ENCODE measurements at regions not wholly inside any gene's neighbourhood (a gene's known extent, or its start where the extent isn't known, plus 50 kb on each side); places are given as distances from the start of the nearest gene placed in this dataset.

- intact Hi-C loops (cut with DNase I) = loop anchor here in 1 of 2 donors (5.0 kb wide), 1 partner anchor 132 kb away; the partner anchor contains the start of gene ADRA2A
- no peak for TF ChIP-seq CTCF (IDR thresholded peaks at IDR 0.05)
- Histone ChIP-seq H3K27ac (no peak overlapping the region), H3K36me3 (ENCODE audit: insufficient read depth in 1 of 2, low read depth in 1 of 2) (no peaks in the 10 kb centered on the region), H3K9me3 (no peaks in the 10 kb centered on the region), H3K4me3 (no peak overlapping the region), H3K27me3 (ENCODE audit: insufficient read depth in 3 of 3, low read length in 2 of 3) (peaks cover 0 to 5% (median 0%) of the 10 kb centered on the region in 3 donors), H3K4me1 (no peaks in the 10 kb centered on the region)
- DNase-seq (no peak), ATAC-seq (no peak)
- WGBS, 3 donors = 30 to 56% (median 43%) methylated on average over 5 of the region's 5 CpGs
Measured at GRCh38 chr10:111209692-111210091, 132.9 kb downstream of the ADRA2A start.

- intact Hi-C loops (cut with DNase I) = no loop called here
- Histone ChIP-seq H3K27me3 (ENCODE audit: insufficient read depth in 3 of 3, low read length in 2 of 3) (peaks cover 0 to 5% (median 0%) of the 10 kb centered on the region in 3 donors), H3K27ac (no peak overlapping the region), H3K36me3 (ENCODE audit: insufficient read depth in 1 of 2, low read depth in 1 of 2) (no peaks in the 10 kb centered on the region), H3K9me3 (no peaks in the 10 kb centered on the region), H3K4me1 (no peaks in the 10 kb centered on the region), H3K4me3 (no peak overlapping the region)
- no peak for ATAC-seq
- WGBS, 3 donors = 83 to 87% (median 87%) methylated on average over 3 of the region's 3 CpGs
- no peak for DNase-seq
- TF ChIP-seq CTCF (IDR thresholded peaks at IDR 0.05) = no peak
Measured at GRCh38 chr10:111211241-111211640, 134.4 kb downstream of the ADRA2A start.

GRCh38 chr10:111211706-111212105 is 134.9 kb downstream of the ADRA2A start:
- Histone ChIP-seq H3K36me3 (ENCODE audit: insufficient read depth in 1 of 2, low read depth in 1 of 2) (no peaks in the 10 kb centered on the region), H3K4me3 (no peak overlapping the region), H3K27me3 (ENCODE audit: insufficient read depth in 3 of 3, low read length in 2 of 3) (peaks cover 0 to 5% (median 0%) of the 10 kb centered on the region in 3 donors), H3K9me3 (no peaks in the 10 kb centered on the region), H3K4me1 (no peaks in the 10 kb centered on the region), H3K27ac (no peak overlapping the region)
- intact Hi-C loops (cut with DNase I) = no loop called here
- 87 to 93% (median 89%) methylated on average over 3 of the region's 3 CpGs for WGBS, 3 donors
- no peak for TF ChIP-seq CTCF (IDR thresholded peaks at IDR 0.05)
- DNase-seq (no peak), ATAC-seq (no peak)

- DNase-seq (peak in 1 of 2 donors; percentile 21), ATAC-seq (no peak)
- H3K27me3 ChIP-seq (ENCODE audit: insufficient read depth in 3 of 3, low read length in 2 of 3) = peaks cover 0 to 15% (median 8%) of the 10 kb centered on the region in 3 donors
- H3K4me1 ChIP-seq = no peaks in the 10 kb centered on the region
- no peak overlapping the region for H3K4me3 ChIP-seq
- 26 to 37% (median 33%) methylated on average over 10 of the region's 10 CpGs for WGBS, 3 donors
- intact Hi-C loops (cut with DNase I) = no loop called here
- no peaks in the 10 kb centered on the region for H3K36me3 ChIP-seq (ENCODE audit: insufficient read depth in 1 of 2, low read depth in 1 of 2)
- no peak overlapping the region for H3K27ac ChIP-seq
- H3K9me3 ChIP-seq = no peaks in the 10 kb centered on the region
- no peak for TF ChIP-seq CTCF (IDR thresholded peaks at IDR 0.05)
Measured at GRCh38 chr10:111221682-111222480, 145.1 kb downstream of the ADRA2A start.
